Keratinocyte (primary cell): ENCODE measurements at regions not wholly inside any gene's neighbourhood (a gene's known extent, or its start where the extent isn't known, plus 50 kb on each side); places are given as distances from the start of the nearest gene placed in this dataset.

Source experiments
- EZH2 ChIP-seq: IDR thresholded peaks from one replicate; pipeline ENCODE4 v1.6.1; 2012; ENCODE audit warnings: inconsistent platforms, mild to moderate bottlenecking, low read length, moderate library complexity
- TF ChIP-seq, protein P1 (sequence below), 3 experiments: IDR thresholded peaks in 1 of 3; conservative IDR thresholded peaks in 1 of 3; optimal IDR thresholded peaks in 1 of 3; 2 replicates in 2 of 3; 3 replicates in 1 of 3; pipeline versions ENCODE3 to v1.5.1; 2011; ENCODE audit warnings: low read length in 3 of 3, mild to moderate bottlenecking in 3 of 3, moderate library complexity in 2 of 3, control low read depth in 1 of 3, inconsistent platforms in 1 of 3; ENCODE audit not compliant: insufficient read depth in 2 of 3; ENCODE audit errors: extremely low read depth in 1 of 3

DNA sequence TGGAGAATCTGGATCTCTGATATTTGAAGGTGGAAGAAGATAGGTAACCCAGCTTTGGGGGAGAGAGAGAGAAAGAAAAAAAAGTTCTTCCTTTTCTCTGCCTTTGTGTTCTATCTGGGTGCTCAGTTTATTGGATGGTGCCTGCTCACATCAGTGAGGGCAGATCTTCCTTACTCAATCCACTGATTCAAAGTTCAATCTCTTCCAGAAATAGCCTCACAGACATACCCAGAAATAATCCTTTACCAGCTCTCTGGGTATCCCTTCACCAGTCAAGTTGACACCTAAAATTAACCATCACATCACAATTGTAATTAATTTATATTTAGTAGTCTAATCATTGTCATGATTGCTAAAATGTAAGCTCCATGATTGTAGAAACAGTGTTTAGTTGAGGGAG lies 189.1 kb downstream of the EPM2A start:
- TF ChIP-seq, protein P1, sequence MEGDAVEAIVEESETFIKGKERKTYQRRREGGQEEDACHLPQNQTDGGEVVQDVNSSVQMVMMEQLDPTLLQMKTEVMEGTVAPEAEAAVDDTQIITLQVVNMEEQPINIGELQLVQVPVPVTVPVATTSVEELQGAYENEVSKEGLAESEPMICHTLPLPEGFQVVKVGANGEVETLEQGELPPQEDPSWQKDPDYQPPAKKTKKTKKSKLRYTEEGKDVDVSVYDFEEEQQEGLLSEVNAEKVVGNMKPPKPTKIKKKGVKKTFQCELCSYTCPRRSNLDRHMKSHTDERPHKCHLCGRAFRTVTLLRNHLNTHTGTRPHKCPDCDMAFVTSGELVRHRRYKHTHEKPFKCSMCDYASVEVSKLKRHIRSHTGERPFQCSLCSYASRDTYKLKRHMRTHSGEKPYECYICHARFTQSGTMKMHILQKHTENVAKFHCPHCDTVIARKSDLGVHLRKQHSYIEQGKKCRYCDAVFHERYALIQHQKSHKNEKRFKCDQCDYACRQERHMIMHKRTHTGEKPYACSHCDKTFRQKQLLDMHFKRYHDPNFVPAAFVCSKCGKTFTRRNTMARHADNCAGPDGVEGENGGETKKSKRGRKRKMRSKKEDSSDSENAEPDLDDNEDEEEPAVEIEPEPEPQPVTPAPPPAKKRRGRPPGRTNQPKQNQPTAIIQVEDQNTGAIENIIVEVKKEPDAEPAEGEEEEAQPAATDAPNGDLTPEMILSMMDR (optimal IDR thresholded peaks at IDR 0.05 in 1 of 3, IDR thresholded peaks at IDR 0.05 in 1 of 3, conservative IDR thresholded peaks at IDR 0.05 in 1 of 3; ENCODE audit: extremely low read depth in 1 of 3, insufficient read depth in 2 of 3, low read length in 3 of 3), result no peak
- TF ChIP-seq EZH2, result no peak
